HL-60 (cell line): ENCODE measurements at regions not wholly inside any gene's neighbourhood (a gene's known extent, or its start where the extent isn't known, plus 50 kb on each side); places are given as distances from the start of the nearest gene placed in this dataset.

Experiments
- CTCF ChIP-seq: IDR thresholded peaks from one replicate; pipeline ENCODE4 v1.5.1; 2011; ENCODE audit warnings: low read length, control low read depth, inconsistent platforms; ENCODE audit not compliant: insufficient read depth
- GABPA ChIP-seq: IDR thresholded peaks from 2 replicates; pipeline ENCODE4 v1.6.1; 2012; ENCODE audit warnings: low read depth
- POLR2AphosphoS5 ChIP-seq: IDR thresholded peaks from 2 replicates; pipeline ENCODE4 v1.6.1; 2012; ENCODE audit warnings: low read depth
- REST ChIP-seq: IDR thresholded peaks from 2 replicates; pipeline ENCODE4 v1.6.1; 2012; ENCODE audit warnings: low read depth; ENCODE audit not compliant: insufficient replicate concordance

GRCh38 chr1:113018911-113019310 is 54.1 kb upstream of the LRIG2 start:
- no peak for TF ChIP-seq CTCF
- TF ChIP-seq REST = no peak
- TF ChIP-seq POLR2AphosphoS5 = no peak
- no peak for TF ChIP-seq GABPA
